ENCODE measurements at regions not wholly inside any gene's neighbourhood (a gene's known extent, or its start where the extent isn't known, plus 50 kb on each side); places are given as distances from the start of the nearest gene placed in this dataset.

GRCh38 chr11:129247135-129247534 is 55.0 kb upstream of the ARHGAP32 start:
- TF ChIP-seq, protein P1, sequence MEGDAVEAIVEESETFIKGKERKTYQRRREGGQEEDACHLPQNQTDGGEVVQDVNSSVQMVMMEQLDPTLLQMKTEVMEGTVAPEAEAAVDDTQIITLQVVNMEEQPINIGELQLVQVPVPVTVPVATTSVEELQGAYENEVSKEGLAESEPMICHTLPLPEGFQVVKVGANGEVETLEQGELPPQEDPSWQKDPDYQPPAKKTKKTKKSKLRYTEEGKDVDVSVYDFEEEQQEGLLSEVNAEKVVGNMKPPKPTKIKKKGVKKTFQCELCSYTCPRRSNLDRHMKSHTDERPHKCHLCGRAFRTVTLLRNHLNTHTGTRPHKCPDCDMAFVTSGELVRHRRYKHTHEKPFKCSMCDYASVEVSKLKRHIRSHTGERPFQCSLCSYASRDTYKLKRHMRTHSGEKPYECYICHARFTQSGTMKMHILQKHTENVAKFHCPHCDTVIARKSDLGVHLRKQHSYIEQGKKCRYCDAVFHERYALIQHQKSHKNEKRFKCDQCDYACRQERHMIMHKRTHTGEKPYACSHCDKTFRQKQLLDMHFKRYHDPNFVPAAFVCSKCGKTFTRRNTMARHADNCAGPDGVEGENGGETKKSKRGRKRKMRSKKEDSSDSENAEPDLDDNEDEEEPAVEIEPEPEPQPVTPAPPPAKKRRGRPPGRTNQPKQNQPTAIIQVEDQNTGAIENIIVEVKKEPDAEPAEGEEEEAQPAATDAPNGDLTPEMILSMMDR (conservative IDR thresholded peaks at IDR 0.05 in 1 of 2, IDR thresholded peaks at IDR 0.05 in 1 of 2; ENCODE audit: low read depth in 1 of 2, low read length in 2 of 2), result no peak
- TF ChIP-seq EZH2 (IDR thresholded peaks at IDR 0.05; ENCODE audit: low read length, missing control alignments), result no peak
